ENCODE measurements at regions not wholly inside any gene's neighbourhood (a gene's known extent, or its start where the extent isn't known, plus 50 kb on each side); places are given as distances from the start of the nearest gene placed in this dataset.

GRCh38 chr17:63170795-63171194 lies 204.8 kb downstream of the TANC2 start:
- no peak for TF ChIP-seq EZH2phosphoT487 (IDR thresholded peaks at IDR 0.05; ENCODE audit: low read depth)
- no peaks in the 10 kb centered on the region for H4K20me1 ChIP-seq (ENCODE audit: insufficient read depth, low read length)
- H3K27me3 ChIP-seq (ENCODE audit: low read depth, low read length) = peaks cover 3% of the 10 kb centered on the region; the same call in 1 of the 2 replicates
- H3K79me2 ChIP-seq (ENCODE audit: low read length) = no peaks in the 10 kb centered on the region
- H3K9ac ChIP-seq (ENCODE audit: low read length) = no peak overlapping the region
- no peaks in the 10 kb centered on the region for H3K4me1 ChIP-seq (ENCODE audit: low read length)
- no peaks in the 10 kb centered on the region for H3K9me3 ChIP-seq (ENCODE audit: insufficient read depth, low read length)
- no peak overlapping the region for H2AFZ ChIP-seq (ENCODE audit: low read depth, low read length)
- H3K36me3 ChIP-seq (replicated peaks; ENCODE audit: low read depth, low read length) = no peaks in the 10 kb centered on the region
- H3K4me2 ChIP-seq (ENCODE audit: low read length) = no peak overlapping the region
- H3K4me3 ChIP-seq (ENCODE audit: low read length) = no peak overlapping the region
- H3K27ac ChIP-seq (ENCODE audit: low read length) = no peak overlapping the region

- no peak overlapping the region for H3K4me3 ChIP-seq (ENCODE audit: low read length)
- H3K36me3 ChIP-seq (replicated peaks; ENCODE audit: low read depth, low read length) = no peaks in the 10 kb centered on the region
- H2AFZ ChIP-seq (ENCODE audit: low read depth, low read length) = no peak overlapping the region
- no peak for TF ChIP-seq CTCF (IDR thresholded peaks at IDR 0.05; ENCODE audit: low read depth, low read length)
- TF ChIP-seq EZH2phosphoT487 (IDR thresholded peaks at IDR 0.05; ENCODE audit: low read depth) = no peak
- H3K27me3 ChIP-seq (ENCODE audit: low read depth, low read length) = peaks cover under 1% of the 10 kb centered on the region; the same call in 1 of the 2 replicates
- no peaks in the 10 kb centered on the region for H4K20me1 ChIP-seq (ENCODE audit: insufficient read depth, low read length)
- H3K4me1 ChIP-seq (ENCODE audit: low read length) = no peaks in the 10 kb centered on the region
- H3K9me3 ChIP-seq (ENCODE audit: insufficient read depth, low read length) = no peaks in the 10 kb centered on the region
- no peak overlapping the region for H3K27ac ChIP-seq (ENCODE audit: low read length)
- H3K4me2 ChIP-seq (ENCODE audit: low read length) = no peak overlapping the region
- H3K9ac ChIP-seq (ENCODE audit: low read length) = no peak overlapping the region
- H3K79me2 ChIP-seq (ENCODE audit: low read length) = no peaks in the 10 kb centered on the region
Observed at GRCh38 chr17:63171428-63172393, 205.7 kb downstream of the TANC2 start.

- H3K79me2 ChIP-seq (ENCODE audit: low read length) = no peaks in the 10 kb centered on the region
- no peaks in the 10 kb centered on the region for H3K4me1 ChIP-seq (ENCODE audit: low read length)
- no peaks in the 10 kb centered on the region for H3K9me3 ChIP-seq (ENCODE audit: insufficient read depth, low read length)
- H3K27me3 ChIP-seq (ENCODE audit: low read depth, low read length) = no peaks in the 10 kb centered on the region
- H2AFZ ChIP-seq (ENCODE audit: low read depth, low read length) = no peak overlapping the region
- H3K27ac ChIP-seq (ENCODE audit: low read length) = no peak overlapping the region
- H4K20me1 ChIP-seq (ENCODE audit: insufficient read depth, low read length) = no peaks in the 10 kb centered on the region
- H3K4me2 ChIP-seq (ENCODE audit: low read length) = no peak overlapping the region
- TF ChIP-seq EZH2phosphoT487 (IDR thresholded peaks at IDR 0.05; ENCODE audit: low read depth) (no peak), CTCF (IDR thresholded peaks at IDR 0.05; ENCODE audit: low read depth, low read length) (no peak)
- H3K36me3 ChIP-seq (replicated peaks; ENCODE audit: low read depth, low read length) = no peaks in the 10 kb centered on the region
- H3K4me3 ChIP-seq (ENCODE audit: low read length) = no peak overlapping the region
- H3K9ac ChIP-seq (ENCODE audit: low read length) = no peak overlapping the region
Observed at GRCh38 chr17:63173450-63173849, 207.4 kb downstream of the TANC2 start.

- Histone ChIP-seq H3K4me3 (ENCODE audit: low read length) (no peak overlapping the region), H3K27ac (ENCODE audit: low read length) (no peak overlapping the region), H3K4me2 (ENCODE audit: low read length) (no peak overlapping the region), H4K20me1 (ENCODE audit: insufficient read depth, low read length) (no peaks in the 10 kb centered on the region), H3K4me1 (ENCODE audit: low read length) (no peaks in the 10 kb centered on the region), H2AFZ (ENCODE audit: low read depth, low read length) (no peak overlapping the region), H3K9ac (ENCODE audit: low read length) (no peak overlapping the region), H3K36me3 (replicated peaks; ENCODE audit: low read depth, low read length) (no peaks in the 10 kb centered on the region), H3K9me3 (ENCODE audit: insufficient read depth, low read length) (no peaks in the 10 kb centered on the region), H3K79me2 (ENCODE audit: low read length) (no peaks in the 10 kb centered on the region), H3K27me3 (ENCODE audit: low read depth, low read length) (no peaks in the 10 kb centered on the region)
- TF ChIP-seq EZH2phosphoT487 (IDR thresholded peaks at IDR 0.05; ENCODE audit: low read depth) (no peak), CTCF (IDR thresholded peaks at IDR 0.05; ENCODE audit: low read depth, low read length) (no peak)
Observed at GRCh38 chr17:63173903-63174302, 207.9 kb downstream of the TANC2 start.

All from OCI-LY3 (cell line).